Omental fat pad (tissue), 3 donors: ENCODE measurements at regions not wholly inside any gene's neighbourhood (a gene's known extent, or its start where the extent isn't known, plus 50 kb on each side); places are given as distances from the start of the nearest gene placed in this dataset.
"Not testable (repeated sequence)": the region's sequence is repeated elsewhere in the genome, so short reads cannot be mapped to it uniquely, and the experiment has no call there.

Experiments used
- ATAC-seq: fragments of 150-250 bp; one replicate; pipeline ENCODE4 v1.9.1; 2016; ENCODE audit warnings: mild to moderate bottlenecking, moderate library complexity; ENCODE audit not compliant: low FRiP score
- DNase-seq: peaks from one replicate; pipeline ENCODE4 v3.0.0-alpha.2; 2019; ENCODE audit warnings: low spot score
- CTCF ChIP-seq, 3 donors: fragments of 450-650 bp; IDR thresholded peaks; one replicate each; pipeline ENCODE4 v1.5.1; 2016 to 2017; ENCODE audit warnings: antibody characterized with exemption in 3 of 3, mild to moderate bottlenecking in 3 of 3, moderate library complexity in 2 of 3

GRCh38 chr16:22693638-22694340, 120.2 kb upstream of the HS3ST2 start:
- no peak for TF ChIP-seq CTCF (IDR thresholded peaks at IDR 0.05)
- DNase-seq: no peak
- ATAC-seq: no peak

- no peak for TF ChIP-seq CTCF (IDR thresholded peaks at IDR 0.05)
- DNase-seq: no peak
- no peak for ATAC-seq
Measured at GRCh38 chr16:22694887-22695382, 119.0 kb upstream of the HS3ST2 start.

- DNase-seq, ATAC-seq: not testable (repeated sequence)
Measured at GRCh38 chr16:22695773-22696172, 118.2 kb upstream of the HS3ST2 start.

DNA sequence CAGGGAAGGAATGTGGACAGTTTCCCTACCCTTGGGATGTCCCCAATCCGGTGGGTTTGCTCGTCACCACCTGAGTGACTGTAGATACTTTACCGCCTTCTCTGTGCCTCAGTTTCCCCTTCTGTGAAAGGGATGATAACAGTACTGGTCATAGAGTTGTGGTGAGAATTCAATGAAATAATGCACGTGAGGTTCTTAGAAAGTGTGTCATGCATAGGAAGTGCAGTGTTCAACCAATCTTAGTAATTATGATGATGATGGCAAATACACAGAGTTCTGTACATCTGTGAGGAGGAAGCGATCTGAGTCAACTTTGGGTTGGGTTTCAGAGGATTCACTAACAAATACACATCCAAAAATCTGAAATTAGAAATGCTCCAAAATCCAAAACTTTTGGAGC, 114.6 kb upstream of the HS3ST2 start:
- TF ChIP-seq CTCF (IDR thresholded peaks at IDR 0.05): no peak
- ATAC-seq (no peak), DNase-seq (no peak)

DNA sequence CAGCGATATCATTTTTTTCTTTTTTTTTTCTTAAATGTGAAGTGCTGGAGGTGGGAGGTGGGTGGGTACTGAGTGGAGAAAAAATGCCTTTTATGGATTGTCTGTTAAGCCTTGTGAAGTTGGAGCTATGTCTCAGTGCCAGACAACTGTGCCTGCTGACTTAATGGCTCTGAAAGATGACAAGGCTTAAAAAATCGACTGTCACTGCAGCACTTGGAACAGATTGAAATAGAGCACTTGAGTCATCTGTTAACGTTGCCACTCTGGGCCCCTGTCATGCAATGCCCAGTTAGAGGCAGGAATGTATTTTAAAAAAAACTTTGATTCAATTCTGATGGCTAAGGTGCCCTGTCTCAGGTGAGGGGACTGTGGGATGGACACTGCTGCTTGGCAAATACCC, 108.2 kb upstream of the HS3ST2 start:
- TF ChIP-seq CTCF (IDR thresholded peaks at IDR 0.05): no peak
- ATAC-seq: no peak
- DNase-seq: no peak

- ATAC-seq (no peak), DNase-seq (no peak)
- TF ChIP-seq CTCF (IDR thresholded peaks at IDR 0.05): no peak
Measured at GRCh38 chr16:22710326-22710725, 103.6 kb upstream of the HS3ST2 start.

DNA sequence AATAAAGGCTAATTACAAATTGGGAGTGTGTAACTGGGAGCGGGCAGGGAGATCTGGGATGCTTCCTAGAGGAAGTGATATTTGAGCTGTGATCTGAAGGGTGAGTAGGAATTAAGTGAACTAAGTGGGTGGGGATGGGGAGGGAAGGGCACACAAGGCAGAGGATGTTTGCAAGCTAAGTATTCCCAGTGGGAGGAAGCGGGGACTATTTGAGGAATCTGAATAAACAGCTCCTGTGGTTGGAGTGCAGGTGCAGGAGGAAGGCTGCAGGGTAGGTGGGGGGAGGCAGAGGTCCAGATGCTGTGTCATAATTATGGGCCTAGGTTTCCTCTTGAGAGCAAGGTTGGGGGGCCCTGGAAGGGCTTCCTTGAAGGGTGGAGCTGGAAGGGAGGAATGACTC, 102.1 kb upstream of the HS3ST2 start:
- TF ChIP-seq CTCF (IDR thresholded peaks at IDR 0.05): no peak
- ATAC-seq (no peak), DNase-seq (no peak)
